ENCODE measurements at regions not wholly inside any gene's neighbourhood (a gene's known extent, or its start where the extent isn't known, plus 50 kb on each side); places are given as distances from the start of the nearest gene placed in this dataset.

DNA sequence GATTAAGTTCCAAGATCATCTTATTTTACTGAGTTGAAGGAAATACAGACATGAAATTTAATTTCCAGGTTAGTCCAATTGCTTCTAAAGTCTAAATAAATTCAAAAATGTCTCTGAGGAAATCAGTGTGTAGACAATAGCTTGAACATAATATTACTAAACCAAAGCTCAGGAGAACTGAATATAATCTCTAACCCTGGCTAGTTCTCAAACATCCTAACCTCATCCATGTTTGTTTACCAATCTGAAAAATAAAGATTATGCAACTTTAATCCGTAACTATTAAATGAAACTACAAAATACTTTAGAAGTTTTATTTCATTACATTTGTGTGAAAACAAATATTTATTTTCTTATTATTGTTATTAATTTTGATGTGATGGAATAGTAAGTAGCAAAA lies 387.2 kb downstream of the TBC1D32 start:
- no peak overlapping the region for H3K23ac ChIP-seq (ENCODE audit: low read depth, low read length)
- no peak overlapping the region for H2AK9ac ChIP-seq (replicated peaks; ENCODE audit: low read depth, low read length, poor library complexity)
- no peak overlapping the region for H3K4ac ChIP-seq (ENCODE audit: low read depth, low read length)
- intact Hi-C loops (cut with micrococcal nuclease) = no loop called here
- H2BK20ac ChIP-seq (ENCODE audit: low read depth, low read length) = no peak overlapping the region
- H2AFZ ChIP-seq (replicated peaks; ENCODE audit: low read length, poor library complexity) = no peak overlapping the region
- H3K27me3 ChIP-seq (ENCODE audit: control insufficient read depth, insufficient read depth, low read length) = no peaks in the 10 kb centered on the region
- H3K56ac ChIP-seq (ENCODE audit: extremely low read depth, insufficient read depth, low read length) = no peak overlapping the region
- dilution Hi-C loops (cut with HindIII; ENCODE audit: low sequenced_read_pairs, unreplicated experiment) = no loop called here
- H3K14ac ChIP-seq (replicated peaks; ENCODE audit: low read depth, low read length) = no peak overlapping the region
- ATAC-seq (ENCODE audit: low read depth) = no peak
- H4K91ac ChIP-seq (ENCODE audit: insufficient read depth, low read depth, low read length) = no peak overlapping the region
- no peak overlapping the region for H2AK5ac ChIP-seq (ENCODE audit: low read depth, low read length)
- no peaks in the 10 kb centered on the region for H3K79me1 ChIP-seq (ENCODE audit: low read depth in 1 of 2, low read length in 2 of 2)
- no peak overlapping the region for H3K18ac ChIP-seq (ENCODE audit: low read depth, low read length)
- H3K36me3 ChIP-seq (ENCODE audit: control insufficient read depth, insufficient read depth, low read length) = no peaks in the 10 kb centered on the region
- H3K9me1 ChIP-seq (ENCODE audit: insufficient read depth, low read length) = no peaks in the 10 kb centered on the region
- H2BK5ac ChIP-seq (ENCODE audit: low read depth, low read length, poor library complexity, severe bottlenecking) = no peak overlapping the region
- no peak overlapping the region for H4K8ac ChIP-seq (ENCODE audit: low read depth in 2 of 2, low read length in 2 of 2)
- in situ Hi-C loops (cut with MboI; ENCODE audit: low sequenced_read_pairs) = no loop called here
- DNase-seq = no peak
- POLR2A ChIA-PET (ENCODE audit: unreplicated experiment) = no interaction called here
- no peak overlapping the region for H2BK120ac ChIP-seq (ENCODE audit: low read depth, low read length)
- H3K9me3 ChIP-seq (ENCODE audit: control insufficient read depth, insufficient read depth, low read length) = no peaks in the 10 kb centered on the region
- no peaks in the 10 kb centered on the region for H3K4me1 ChIP-seq (ENCODE audit: control insufficient read depth, insufficient read depth, low read length)
- no TSS peak for BruUV-seq (replicated peaks)
- no peak overlapping the region for H4K5ac ChIP-seq (ENCODE audit: low read depth, low read length)
- CTCF ChIA-PET = interaction anchor here (0.9 kb wide), 1 partner anchor 49 kb away, joined by 3 read pairs; no protein-coding TSS in a partner anchor
- WGBS, 2 experiments (ENCODE audit: extremely low coverage in 2 of 2, insufficient read length in 1 of 2) = no CpG with 5 or more reads among the region's 1 CpG
- no peak overlapping the region for H3K4me3 ChIP-seq (ENCODE audit: insufficient read depth, low read depth, low read length)
- no peak for TF ChIP-seq MAFK (IDR thresholded peaks at IDR 0.05; ENCODE audit: low read depth, low read length)
- TF ChIP-seq MAZ (IDR thresholded peaks at IDR 0.05; ENCODE audit: borderline replicate concordance, low read depth, low read length) = no peak
- TF ChIP-seq SMC3 (IDR thresholded peaks at IDR 0.05; ENCODE audit: low read depth, low read length) = no peak
- no peak for TF ChIP-seq FOS (IDR thresholded peaks at IDR 0.05; ENCODE audit: low read depth, low read length)
- H3K27ac ChIP-seq (ENCODE audit: insufficient read depth, low read length) = no peak overlapping the region
- no peak overlapping the region for H3K9ac ChIP-seq (ENCODE audit: low read depth, low read length)
- H2BK15ac ChIP-seq (ENCODE audit: low read depth, low read length) = no peak overlapping the region
- no peaks in the 10 kb centered on the region for H4K20me1 ChIP-seq (ENCODE audit: insufficient read depth, low read length)
- H3K4me2 ChIP-seq (ENCODE audit: low read depth, low read length) = no peak overlapping the region

Data from IMR-90 (cell line).